GM21381 (cell line): ENCODE measurements at regions not wholly inside any gene's neighbourhood (a gene's known extent, or its start where the extent isn't known, plus 50 kb on each side); places are given as distances from the start of the nearest gene placed in this dataset.

ENCODE experiments used
- ATAC-seq: cut with Tn5 transposase; IDR thresholded peaks from one replicate; pipeline ENCODE4 v1.9.1; 2021; ENCODE audit warnings: mild to moderate bottlenecking, moderate library complexity; ENCODE audit not compliant: unreplicated experiment

DNA sequence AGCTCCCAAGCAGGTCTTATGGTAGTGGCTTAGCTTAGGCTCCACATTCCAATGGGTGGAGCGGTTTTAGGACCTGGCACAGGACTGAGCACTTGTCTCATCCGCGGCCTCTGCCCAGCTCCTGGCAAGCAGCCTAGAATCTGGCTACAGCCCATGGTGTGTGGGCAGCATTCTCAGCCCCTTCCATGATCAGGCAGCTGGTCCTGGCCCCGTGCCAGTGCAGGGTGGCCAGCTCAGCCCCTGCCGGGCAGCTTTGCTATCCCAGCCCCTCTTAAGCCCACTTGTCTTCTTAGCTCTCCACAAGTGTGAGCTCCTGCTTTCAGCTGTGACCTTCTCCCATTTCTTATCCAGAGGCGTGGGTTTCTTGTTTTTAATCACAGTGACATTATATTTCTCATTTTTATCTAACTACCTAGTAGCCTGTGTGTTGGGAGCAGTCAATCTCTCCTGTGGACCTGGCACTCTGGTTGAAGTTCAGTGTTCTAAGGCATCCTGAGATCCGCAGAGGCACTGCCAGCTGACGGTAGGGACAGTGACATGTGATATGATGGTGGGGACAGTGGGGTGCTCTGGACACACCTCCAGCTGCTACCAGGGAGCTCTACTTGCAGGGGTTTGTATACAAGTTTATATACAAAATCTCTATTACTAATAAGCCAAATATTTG lies 84.5 kb upstream of the PRNP start:
- ATAC-seq = no peak

- no peak for ATAC-seq
These were observed 85.8 kb upstream of the PRNP start for GRCh38 chr20:4600308-4601014.

- no peak for ATAC-seq
These were observed 89.0 kb upstream of the PRNP start for GRCh38 chr20:4597215-4597614.

DNA sequence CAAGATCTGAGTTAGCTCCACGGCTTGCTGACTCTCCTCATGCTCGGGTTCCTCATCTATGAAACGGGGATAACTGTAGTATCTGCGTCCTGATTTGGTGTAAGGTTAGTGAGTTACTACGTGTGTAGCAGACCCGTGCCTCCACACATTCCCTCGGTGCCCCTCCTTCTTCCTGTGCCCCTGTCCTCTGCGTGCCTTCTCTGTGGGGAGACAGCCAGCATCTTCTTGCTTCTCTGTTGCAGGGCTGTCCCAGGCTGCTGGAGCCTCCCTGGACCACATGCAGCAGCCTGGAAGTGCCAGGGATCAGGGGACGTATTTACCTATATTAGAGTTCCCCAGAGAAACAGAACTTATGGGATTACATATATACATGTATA lies 93.1 kb upstream of the PRNP start:
- no peak for ATAC-seq

DNA sequence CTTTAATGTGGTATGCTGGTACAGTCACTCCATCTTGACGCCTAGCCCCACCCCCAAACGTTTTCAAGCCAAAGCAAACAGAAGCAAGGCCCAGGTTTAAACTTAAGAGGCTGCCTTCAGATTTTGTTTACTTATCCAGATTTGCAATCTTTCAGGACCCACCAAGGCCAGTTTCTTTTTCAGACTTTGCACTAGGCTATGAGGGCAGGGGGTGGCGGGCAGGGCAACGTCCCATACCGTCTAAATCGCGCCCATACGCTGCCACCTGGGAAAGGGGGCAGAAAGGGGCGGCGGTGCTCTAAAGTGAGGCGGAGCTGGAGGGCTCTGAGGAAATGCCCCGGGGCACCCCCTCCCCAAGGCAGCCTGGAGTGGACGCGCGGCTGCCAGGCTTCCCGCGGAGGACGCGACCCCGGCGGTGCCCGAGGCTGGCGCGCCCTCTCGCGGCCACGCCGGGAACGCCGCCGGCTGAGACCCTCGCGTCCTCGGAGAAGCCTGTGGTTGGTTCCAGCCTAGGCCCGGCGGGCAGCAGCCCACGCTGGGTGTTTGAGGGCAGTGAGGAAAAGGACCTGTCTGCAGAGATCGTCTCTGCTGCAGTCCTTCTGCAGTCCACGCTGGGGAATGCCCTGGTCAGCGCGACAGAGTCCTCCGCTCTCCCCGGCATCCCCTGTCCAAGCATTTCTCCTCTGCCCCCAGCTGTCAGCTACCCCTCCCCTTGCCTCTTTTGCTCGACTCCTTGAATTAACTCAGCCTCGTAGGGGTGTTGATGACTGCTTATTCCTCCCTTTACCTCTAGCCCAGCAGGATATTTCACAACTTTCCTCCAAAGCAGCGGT lies 93.7 kb upstream of the PRNP start:
- no peak for ATAC-seq

DNA sequence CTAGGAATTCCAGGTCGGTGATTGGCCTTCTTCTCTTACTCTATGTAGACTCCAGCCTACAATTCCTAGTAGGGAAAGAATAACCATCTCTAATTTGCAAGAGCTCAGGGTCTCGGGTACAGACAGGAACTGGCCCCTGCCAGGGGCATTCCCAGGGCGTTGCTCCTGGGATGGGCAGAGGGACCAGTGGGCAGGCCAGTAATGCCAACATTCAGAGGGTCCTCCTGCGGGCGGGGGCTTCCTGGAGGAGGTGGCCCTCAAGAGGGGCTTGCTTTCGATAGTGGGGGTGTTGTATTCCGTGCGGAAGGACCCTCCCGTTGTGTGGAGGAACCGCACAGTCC lies 94.3 kb upstream of the PRNP start:
- ATAC-seq = no peak

- ATAC-seq = no peak
These were observed 100.5 kb upstream of the PRNP start for GRCh38 chr20:4585758-4586157.

- ATAC-seq = no peak
These were observed 101.0 kb upstream of the PRNP start for GRCh38 chr20:4585104-4585753.

- no peak for ATAC-seq
These were observed 101.7 kb upstream of the PRNP start for GRCh38 chr20:4584510-4584909.

DNA sequence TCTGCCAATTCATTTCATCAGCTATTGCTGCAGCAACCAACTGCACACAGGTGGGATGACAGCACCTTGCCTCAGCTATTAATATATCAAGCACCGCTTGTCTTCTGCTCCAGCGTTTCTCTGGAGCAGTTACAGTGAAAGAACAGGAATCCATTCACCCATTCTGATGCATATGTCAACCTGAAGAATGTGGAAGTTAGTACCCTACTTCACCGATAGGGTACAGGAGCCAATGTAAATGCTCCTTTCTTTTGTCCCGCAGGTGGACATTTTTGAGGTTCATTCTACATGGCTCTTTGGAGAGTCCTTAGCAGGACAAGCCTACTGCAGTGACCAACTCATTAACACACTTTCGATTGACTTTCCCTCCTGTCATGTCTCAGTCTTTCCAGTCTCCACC lies 104.4 kb upstream of the PRNP start:
- no peak for ATAC-seq

GRCh38 chr20:4578375-4578774 lies 107.9 kb upstream of the PRNP start:
- ATAC-seq = no peak

GRCh38 chr20:4574356-4574690 lies 111.9 kb upstream of the PRNP start:
- no peak for ATAC-seq

DNA sequence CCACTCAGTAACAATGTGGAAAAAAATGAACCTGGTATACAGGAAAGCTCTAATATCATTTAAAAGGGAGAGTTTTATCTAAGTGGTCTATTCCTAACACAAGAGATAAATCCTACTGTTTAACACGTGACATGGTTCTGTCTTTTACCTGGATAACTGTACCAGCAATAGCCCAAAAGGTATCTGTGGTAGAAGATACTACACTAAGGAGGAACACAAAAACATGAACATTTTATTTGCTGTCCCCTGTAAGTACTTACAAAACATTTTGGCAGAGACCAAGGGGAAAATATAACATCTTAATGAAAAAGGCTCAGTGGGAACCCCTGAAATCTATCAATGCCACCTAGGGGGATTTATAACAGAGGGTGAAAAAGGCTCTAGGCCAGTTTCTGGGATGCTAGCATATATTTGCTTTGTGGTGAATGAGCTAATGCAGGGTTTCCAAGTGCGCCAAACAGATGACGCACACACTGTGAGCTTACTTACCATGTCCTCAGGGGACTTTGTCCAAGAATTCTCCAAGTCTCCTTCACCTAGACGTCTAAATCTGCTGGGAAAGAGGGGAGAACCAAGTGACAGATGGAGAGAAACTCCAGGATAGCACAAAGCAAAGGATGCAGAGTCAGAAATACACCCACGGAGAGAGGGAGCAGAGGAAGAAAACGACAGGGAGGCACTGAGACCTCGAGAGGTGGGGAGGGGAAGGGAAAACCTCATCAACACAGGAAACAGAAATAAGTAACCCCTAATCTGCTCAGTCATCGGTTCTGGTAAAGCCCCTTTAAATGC lies 112.5 kb upstream of the PRNP start:
- no peak for ATAC-seq

GRCh38 chr20:4571759-4572531 lies 114.3 kb upstream of the PRNP start:
- no peak for ATAC-seq

DNA sequence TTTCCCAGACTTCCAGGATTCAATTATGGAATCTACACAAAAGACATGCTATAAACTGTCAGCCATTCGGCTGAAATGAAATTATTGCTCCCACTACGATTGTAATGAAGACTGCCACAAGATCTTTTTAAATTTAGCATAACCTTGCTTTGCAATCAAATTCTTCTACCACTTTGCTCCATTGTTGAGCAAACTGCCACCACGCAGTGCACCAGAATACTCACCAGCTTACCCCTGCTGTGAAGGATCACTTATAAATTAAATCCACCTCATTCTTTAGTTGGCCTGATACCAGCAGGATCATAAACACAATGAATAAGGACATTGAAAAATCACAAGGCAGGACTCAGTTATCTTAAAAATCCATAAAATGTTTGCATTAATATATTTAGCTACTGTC lies 116.4 kb upstream of the PRNP start:
- ATAC-seq = no peak

GRCh38 chr20:4569092-4569491 lies 117.2 kb upstream of the PRNP start:
- no peak for ATAC-seq

- no peak for ATAC-seq
These were observed 117.8 kb upstream of the PRNP start for GRCh38 chr20:4568361-4568959.

DNA sequence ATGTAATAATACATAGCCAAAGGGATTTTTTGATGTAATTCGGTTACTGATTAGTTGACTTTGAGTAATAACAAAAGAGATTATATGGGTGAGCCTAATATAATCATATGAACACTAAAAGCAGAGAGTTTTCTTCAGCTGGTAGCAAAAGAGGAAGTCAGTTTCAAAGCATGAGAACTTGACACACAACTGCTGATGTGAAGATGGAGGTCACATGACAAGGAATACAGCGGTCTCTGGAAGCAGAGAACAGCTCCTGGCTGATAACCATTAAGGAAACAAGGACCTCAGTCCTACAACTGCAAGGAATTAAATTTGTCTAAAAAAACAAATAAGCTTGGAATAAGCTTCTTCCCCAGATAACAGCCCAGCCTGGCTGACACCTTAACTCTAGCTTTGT lies 119.1 kb upstream of the PRNP start:
- ATAC-seq = no peak

GRCh38 chr20:4563534-4563933 lies 122.7 kb upstream of the PRNP start:
- ATAC-seq = no peak

- no peak for ATAC-seq
These were observed 123.2 kb upstream of the PRNP start for GRCh38 chr20:4563031-4563430.
